H1 (cell line): ENCODE measurements at regions not wholly inside any gene's neighbourhood (a gene's known extent, or its start where the extent isn't known, plus 50 kb on each side); places are given as distances from the start of the nearest gene placed in this dataset.

ENCODE experiments used
- GTF2F1 ChIP-seq: IDR thresholded peaks from 2 replicates; pipeline ENCODE4 v1.6.1; 2012; ENCODE audit warnings: low read depth, low read length, improper control_type of control experiment, borderline replicate concordance

DNA sequence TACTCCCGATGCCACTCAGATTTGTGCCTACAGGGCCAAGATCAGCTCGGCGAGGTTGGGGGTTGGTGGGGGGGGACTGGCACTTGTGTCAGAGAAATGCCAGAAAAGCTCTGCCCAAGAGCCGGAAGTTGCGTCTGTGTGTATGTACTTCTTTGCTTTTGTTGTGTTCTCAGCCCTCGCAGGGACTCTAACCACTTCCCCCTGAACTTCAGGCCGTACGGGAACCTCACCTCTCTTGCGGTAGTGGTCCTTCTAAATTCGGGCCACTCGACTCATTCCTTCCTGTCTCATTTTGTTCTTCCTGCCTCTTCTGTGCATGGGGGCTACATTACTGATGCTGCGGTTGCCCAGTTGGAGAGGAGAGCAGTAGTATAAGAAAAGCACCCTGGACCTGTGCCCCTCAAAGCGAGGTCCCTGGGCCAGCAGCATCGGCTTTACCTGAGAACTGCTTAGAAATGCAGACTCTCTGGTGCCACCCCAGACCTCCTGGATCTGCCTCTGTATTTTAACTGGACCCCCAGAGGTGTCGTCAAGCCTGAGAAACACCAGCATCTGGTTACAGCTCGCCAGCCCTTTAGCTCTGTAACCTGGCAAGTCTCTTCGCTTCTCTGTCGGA, 146.3 kb upstream of the RPS6KA3 start (continued):
- TF ChIP-seq GTF2F1, result no peak
